Rectal smooth muscle tissue (tissue), 1 donor: ENCODE measurements at regions not wholly inside any gene's neighbourhood (a gene's known extent, or its start where the extent isn't known, plus 50 kb on each side); places are given as distances from the start of the nearest gene placed in this dataset.
"Not testable (repeated sequence)": the region's sequence is repeated elsewhere in the genome, so short reads cannot be mapped to it uniquely, and the experiment has no call there.

ENCODE experiments used
- H3K27ac ChIP-seq: one replicate; pipeline ENCODE4 v1.7.0; 2013; ENCODE audit warnings: low read depth, low read length, inconsistent platforms
- H3K27me3 ChIP-seq: one replicate; pipeline ENCODE4 v1.7.0; 2013; ENCODE audit warnings: low read length; ENCODE audit not compliant: control insufficient read depth, insufficient read depth
- H3K36me3 ChIP-seq: one replicate; pipeline ENCODE4 v1.7.0; 2013; ENCODE audit warnings: low read length; ENCODE audit not compliant: control insufficient read depth, insufficient read depth
- H3K4me1 ChIP-seq: one replicate; pipeline ENCODE4 v1.7.0; 2013; ENCODE audit warnings: low read length; ENCODE audit not compliant: control insufficient read depth, insufficient read depth
- H3K4me3 ChIP-seq: one replicate; pipeline ENCODE4 v1.7.0; 2013; ENCODE audit warnings: low read length
- H3K9ac ChIP-seq: one replicate; pipeline ENCODE4 v1.7.0; 2013; ENCODE audit warnings: low read length

- Histone ChIP-seq H3K27ac (no peak overlapping the region), H3K4me1 (no peaks in the 10 kb centered on the region), H3K4me3 (no peak overlapping the region), H3K36me3 (no peaks in the 10 kb centered on the region), H3K9ac (no peak overlapping the region), H3K27me3 (no peaks in the 10 kb centered on the region)
Observed at GRCh38 chr5:148748702-148749392, 77.6 kb upstream of the ADRB2 start.

- Histone ChIP-seq H3K4me1 (no peaks in the 10 kb centered on the region), H3K36me3 (no peaks in the 10 kb centered on the region), H3K4me3 (no peak overlapping the region), H3K27me3 (no peaks in the 10 kb centered on the region), H3K9ac (no peak overlapping the region), H3K27ac (no peak overlapping the region)
Observed at GRCh38 chr5:148750614-148751013, 75.8 kb upstream of the ADRB2 start.

GRCh38 chr5:148751025-148751424 is 75.4 kb upstream of the ADRB2 start:
- Histone ChIP-seq H3K36me3 (no peaks in the 10 kb centered on the region), H3K9ac (no peak overlapping the region), H3K27me3 (no peaks in the 10 kb centered on the region), H3K27ac (no peak overlapping the region), H3K4me3 (no peak overlapping the region), H3K4me1 (no peaks in the 10 kb centered on the region)

GRCh38 chr5:148752375-148752774 is 74.0 kb upstream of the ADRB2 start:
- not testable (repeated sequence) for H3K4me1 ChIP-seq, H3K27ac ChIP-seq, H3K27me3 ChIP-seq, H3K9ac ChIP-seq, H3K36me3 ChIP-seq, H3K4me3 ChIP-seq

GRCh38 chr5:148759101-148759500 is 67.3 kb upstream of the ADRB2 start:
- Histone ChIP-seq H3K9ac (no peak overlapping the region), H3K4me1 (no peaks in the 10 kb centered on the region), H3K27me3 (no peaks in the 10 kb centered on the region), H3K4me3 (no peak overlapping the region), H3K27ac (no peak overlapping the region), H3K36me3 (no peaks in the 10 kb centered on the region)

- Histone ChIP-seq H3K9ac (no peak overlapping the region), H3K36me3 (no peaks in the 10 kb centered on the region), H3K27me3 (no peaks in the 10 kb centered on the region), H3K4me3 (no peak overlapping the region), H3K4me1 (no peaks in the 10 kb centered on the region), H3K27ac (no peak overlapping the region)
Observed at GRCh38 chr5:148760945-148761638, 65.3 kb upstream of the ADRB2 start.

GRCh38 chr5:148763996-148764395 is 62.4 kb upstream of the ADRB2 start:
- Histone ChIP-seq H3K9ac (no peak overlapping the region), H3K4me3 (no peak overlapping the region), H3K27me3 (no peaks in the 10 kb centered on the region), H3K4me1 (no peaks in the 10 kb centered on the region), H3K36me3 (no peaks in the 10 kb centered on the region), H3K27ac (no peak overlapping the region)

- H3K4me3 ChIP-seq, result no peak overlapping the region
- no peak overlapping the region for H3K27ac ChIP-seq
- H3K4me1 ChIP-seq, result no peaks in the 10 kb centered on the region
- no peaks in the 10 kb centered on the region for H3K27me3 ChIP-seq
- no peak overlapping the region for H3K9ac ChIP-seq
- H3K36me3 ChIP-seq, result no peaks in the 10 kb centered on the region
Observed at GRCh38 chr5:148765061-148765460, 61.4 kb upstream of the ADRB2 start.

GRCh38 chr5:148768806-148769415 is 57.5 kb upstream of the ADRB2 start:
- H3K4me3 ChIP-seq, result no peak overlapping the region
- no peak overlapping the region for H3K9ac ChIP-seq
- H3K27ac ChIP-seq, result no peak overlapping the region
- no peaks in the 10 kb centered on the region for H3K36me3 ChIP-seq
- no peaks in the 10 kb centered on the region for H3K27me3 ChIP-seq
- no peaks in the 10 kb centered on the region for H3K4me1 ChIP-seq

- H3K27me3 ChIP-seq, result no peaks in the 10 kb centered on the region
- no peak overlapping the region for H3K9ac ChIP-seq
- no peak overlapping the region for H3K27ac ChIP-seq
- no peaks in the 10 kb centered on the region for H3K36me3 ChIP-seq
- H3K4me1 ChIP-seq, result no peaks in the 10 kb centered on the region
- H3K4me3 ChIP-seq, result no peak overlapping the region
Observed at GRCh38 chr5:148769941-148770340, 56.5 kb upstream of the ADRB2 start.

- Histone ChIP-seq H3K4me1 (no peaks in the 10 kb centered on the region), H3K4me3 (no peak overlapping the region), H3K27ac (no peak overlapping the region), H3K36me3 (no peaks in the 10 kb centered on the region), H3K27me3 (no peaks in the 10 kb centered on the region), H3K9ac (no peak overlapping the region)
Observed at GRCh38 chr5:148774313-148774712, 52.1 kb upstream of the ADRB2 start.

GRCh38 chr5:148776261-148776660 is 50.1 kb upstream of the ADRB2 start:
- Histone ChIP-seq H3K27me3 (no peaks in the 10 kb centered on the region), H3K36me3 (no peaks in the 10 kb centered on the region), H3K9ac (no peak overlapping the region), H3K27ac (no peak overlapping the region), H3K4me1 (no peaks in the 10 kb centered on the region), H3K4me3 (no peak overlapping the region)
